BE2C (cell line): ENCODE measurements at regions not wholly inside any gene's neighbourhood (a gene's known extent, or its start where the extent isn't known, plus 50 kb on each side); places are given as distances from the start of the nearest gene placed in this dataset.

Source experiments
- DNase-seq: peaks from one replicate; pipeline ENCODE4 v3.0.0-alpha.2; 2020
- H3K27me3 ChIP-seq: fragments of 250-450 bp; sonication (Bioruptor Pico); 2 replicates; pipeline ENCODE4 v1.5.1; 2020; ENCODE audit warnings: mild to moderate bottlenecking
- H3K36me3 ChIP-seq: fragments of 250-450 bp; sonication (Bioruptor Pico); 2 replicates; pipeline ENCODE4 v1.5.1; 2020; ENCODE audit warnings: mild to moderate bottlenecking
- H3K4me1 ChIP-seq: fragments of 250-450 bp; sonication (Bioruptor Pico); 2 replicates; pipeline ENCODE4 v1.5.1; 2020
- H3K4me3 ChIP-seq: 2 replicates; pipeline ENCODE4 v1.5.1; 2011; ENCODE audit warnings: low read depth, low read length
- H3K9me3 ChIP-seq: fragments of 250-450 bp; sonication (Bioruptor Pico); 2 replicates; pipeline ENCODE4 v1.5.1; 2020
- TF ChIP-seq, protein P1 (sequence below): IDR thresholded peaks from 2 replicates; pipeline ENCODE4 v1.5.1; 2012; ENCODE audit warnings: mild to moderate bottlenecking, low read depth, low read length

DNA sequence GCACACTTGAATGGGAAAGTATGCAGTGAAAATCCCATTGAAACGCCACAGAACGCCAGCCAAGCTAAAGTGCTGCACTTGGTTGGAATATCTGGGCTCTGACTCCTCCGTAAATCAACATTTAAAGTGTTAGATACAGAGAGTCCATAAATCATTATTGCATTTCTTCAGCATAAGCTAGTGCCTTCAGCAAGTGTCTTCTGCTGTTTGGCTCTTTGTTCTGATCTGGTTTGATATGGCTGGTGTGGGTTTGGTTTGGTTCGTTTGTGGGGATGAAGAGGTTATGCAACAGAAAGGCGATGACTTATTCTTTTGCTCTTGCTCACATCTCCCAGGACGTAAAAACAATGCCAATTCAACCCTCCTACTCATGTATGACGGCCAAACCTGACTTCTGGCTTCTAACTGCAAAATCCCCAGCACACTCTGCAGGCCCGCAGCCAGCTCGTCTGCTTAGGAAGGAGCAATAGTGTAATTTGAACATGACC, 121.8 kb upstream of the ERG start:
- Histone ChIP-seq H3K4me1 (no peaks in the 10 kb centered on the region), H3K9me3 (no peaks in the 10 kb centered on the region), H3K27me3 (no peaks in the 10 kb centered on the region), H3K36me3 (no peaks in the 10 kb centered on the region), H3K4me3 (no peak overlapping the region)
- no peak for DNase-seq
- TF ChIP-seq, protein P1, sequence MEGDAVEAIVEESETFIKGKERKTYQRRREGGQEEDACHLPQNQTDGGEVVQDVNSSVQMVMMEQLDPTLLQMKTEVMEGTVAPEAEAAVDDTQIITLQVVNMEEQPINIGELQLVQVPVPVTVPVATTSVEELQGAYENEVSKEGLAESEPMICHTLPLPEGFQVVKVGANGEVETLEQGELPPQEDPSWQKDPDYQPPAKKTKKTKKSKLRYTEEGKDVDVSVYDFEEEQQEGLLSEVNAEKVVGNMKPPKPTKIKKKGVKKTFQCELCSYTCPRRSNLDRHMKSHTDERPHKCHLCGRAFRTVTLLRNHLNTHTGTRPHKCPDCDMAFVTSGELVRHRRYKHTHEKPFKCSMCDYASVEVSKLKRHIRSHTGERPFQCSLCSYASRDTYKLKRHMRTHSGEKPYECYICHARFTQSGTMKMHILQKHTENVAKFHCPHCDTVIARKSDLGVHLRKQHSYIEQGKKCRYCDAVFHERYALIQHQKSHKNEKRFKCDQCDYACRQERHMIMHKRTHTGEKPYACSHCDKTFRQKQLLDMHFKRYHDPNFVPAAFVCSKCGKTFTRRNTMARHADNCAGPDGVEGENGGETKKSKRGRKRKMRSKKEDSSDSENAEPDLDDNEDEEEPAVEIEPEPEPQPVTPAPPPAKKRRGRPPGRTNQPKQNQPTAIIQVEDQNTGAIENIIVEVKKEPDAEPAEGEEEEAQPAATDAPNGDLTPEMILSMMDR, result no peak

DNA sequence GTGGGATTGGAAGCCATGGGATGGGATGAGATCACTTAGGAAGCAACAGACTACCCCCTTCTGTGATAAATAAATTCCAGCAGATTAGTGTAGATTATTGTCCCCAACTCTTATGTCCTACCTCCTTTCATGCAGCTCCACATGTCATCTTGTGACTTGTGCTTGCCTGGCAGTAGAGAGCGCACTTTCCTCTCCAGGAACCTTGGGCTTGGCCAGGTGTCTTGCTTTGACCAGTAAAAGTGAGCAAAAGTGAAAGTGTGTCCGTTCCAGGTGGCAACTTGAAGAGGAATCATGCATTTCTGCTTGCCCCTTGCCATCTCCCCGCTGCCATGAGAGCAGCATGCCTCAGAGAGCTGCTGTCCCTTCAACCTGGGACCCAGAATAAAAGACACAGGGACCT, 122.9 kb upstream of the ERG start:
- TF ChIP-seq, protein P1, result no peak
- no peak overlapping the region for H3K4me3 ChIP-seq
- no peak for DNase-seq

DNA sequence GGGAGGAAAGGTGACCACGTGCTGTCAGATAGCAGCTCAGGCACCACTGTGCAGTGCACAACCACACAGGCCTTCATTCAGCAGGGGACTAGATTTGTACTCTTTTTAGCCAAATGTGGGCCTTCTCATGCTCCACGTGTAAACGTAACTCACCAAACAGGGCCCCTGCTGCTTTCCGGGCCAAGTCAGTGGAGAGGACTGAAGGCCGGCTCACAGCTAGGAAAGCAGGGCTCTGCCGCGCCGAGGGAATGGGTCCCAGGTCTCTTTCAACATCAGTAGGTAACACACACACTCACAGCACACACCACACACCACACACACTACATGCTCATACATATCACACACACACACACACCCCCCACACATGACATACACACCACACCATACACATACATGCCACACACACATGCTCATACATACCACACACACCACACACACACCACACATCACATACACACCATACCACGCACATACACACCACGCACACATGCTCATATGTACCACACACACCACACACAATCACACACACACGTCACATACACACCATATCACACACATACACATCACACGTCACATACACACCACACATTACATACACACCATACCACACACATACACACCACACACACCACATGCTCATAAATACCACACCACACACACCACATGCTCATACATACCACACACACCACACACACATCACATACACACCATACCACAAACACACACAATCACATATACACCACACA, 124.0 kb upstream of the ERG start:
- H3K9me3 ChIP-seq, result no peaks in the 10 kb centered on the region
- no peaks in the 10 kb centered on the region for H3K4me1 ChIP-seq
- H3K27me3 ChIP-seq, result no peaks in the 10 kb centered on the region
- H3K4me3 ChIP-seq, result no peak overlapping the region
- no peak for DNase-seq
- TF ChIP-seq, protein P1, result no peak
- H3K36me3 ChIP-seq, result no peaks in the 10 kb centered on the region

More for the DNA sequence above, 122.9 kb upstream of the ERG start:
- Histone ChIP-seq H3K27me3 (no peaks in the 10 kb centered on the region), H3K4me1 (no peaks in the 10 kb centered on the region), H3K9me3 (no peaks in the 10 kb centered on the region), H3K36me3 (no peaks in the 10 kb centered on the region)

DNA sequence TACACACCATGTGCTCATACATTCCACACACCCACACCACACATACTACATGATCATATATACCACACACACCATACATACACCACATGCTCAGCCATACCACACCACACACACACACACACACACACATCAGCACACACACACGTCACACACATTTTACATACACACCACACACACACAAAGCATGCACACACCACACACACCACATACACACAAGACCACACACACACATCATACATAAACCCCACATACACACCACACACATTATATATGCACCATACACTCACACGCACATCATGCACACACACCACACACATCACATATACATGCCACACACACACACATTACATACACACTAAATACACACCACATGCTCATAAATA, 124.5 kb upstream of the ERG start:
- H3K4me1 ChIP-seq, result no peaks in the 10 kb centered on the region
- H3K27me3 ChIP-seq, result no peaks in the 10 kb centered on the region
- H3K9me3 ChIP-seq, result no peaks in the 10 kb centered on the region
- no peak for DNase-seq
- no peak overlapping the region for H3K4me3 ChIP-seq
- no peaks in the 10 kb centered on the region for H3K36me3 ChIP-seq
- TF ChIP-seq, protein P1, result no peak

DNA sequence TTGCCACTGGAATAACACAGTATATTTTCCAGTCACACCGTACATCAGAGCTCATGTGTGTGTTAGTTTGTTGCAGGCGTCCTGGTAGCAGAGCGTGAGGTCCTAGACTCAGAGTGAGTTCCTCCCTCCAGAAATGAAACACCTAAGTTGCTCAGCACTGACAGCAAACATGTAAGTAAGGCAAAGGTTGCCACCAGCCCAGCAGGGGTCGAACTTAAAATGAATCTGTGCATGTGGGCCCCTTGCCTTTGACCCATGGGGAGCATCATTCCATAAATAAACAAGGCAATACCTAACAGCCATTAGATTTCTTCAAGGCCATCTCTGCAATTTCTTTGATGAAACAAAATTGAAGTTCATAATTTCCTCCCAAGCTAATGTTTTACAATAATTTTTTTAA, 125.3 kb upstream of the ERG start:
- H3K9me3 ChIP-seq, result no peaks in the 10 kb centered on the region
- DNase-seq, result no peak
- no peaks in the 10 kb centered on the region for H3K36me3 ChIP-seq
- H3K27me3 ChIP-seq, result no peaks in the 10 kb centered on the region
- no peaks in the 10 kb centered on the region for H3K4me1 ChIP-seq
- TF ChIP-seq, protein P1, result no peak
- no peak overlapping the region for H3K4me3 ChIP-seq

DNA sequence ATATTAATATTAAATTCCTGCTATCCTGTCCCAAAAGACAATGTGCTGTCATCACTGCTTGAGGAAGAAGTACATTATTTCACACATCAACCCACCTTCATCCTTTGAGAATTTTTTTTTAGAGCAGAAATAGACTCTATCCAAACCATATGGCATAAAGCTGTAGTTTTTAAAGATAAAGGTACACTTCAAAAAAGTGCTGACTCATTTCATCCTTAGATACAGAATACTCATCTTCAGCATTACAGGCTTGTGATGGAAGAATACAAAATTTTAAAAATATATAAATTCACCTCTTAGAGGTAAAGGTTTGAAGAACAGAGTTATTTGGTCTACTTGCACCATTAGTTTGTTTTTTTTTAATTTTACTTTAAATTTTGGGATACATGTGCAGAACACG, 126.7 kb upstream of the ERG start:
- H3K27me3 ChIP-seq, result no peaks in the 10 kb centered on the region
- DNase-seq, result no peak
- no peaks in the 10 kb centered on the region for H3K9me3 ChIP-seq
- no peaks in the 10 kb centered on the region for H3K36me3 ChIP-seq
- H3K4me1 ChIP-seq, result no peaks in the 10 kb centered on the region
- TF ChIP-seq, protein P1, result no peak
- H3K4me3 ChIP-seq, result no peak overlapping the region
